ENCODE measurements at regions not wholly inside any gene's neighbourhood (a gene's known extent, or its start where the extent isn't known, plus 50 kb on each side); places are given as distances from the start of the nearest gene placed in this dataset.

- TF ChIP-seq POLR2A (IDR thresholded peaks at IDR 0.05) = no peak
- no peak for TF ChIP-seq CTCF (IDR thresholded peaks at IDR 0.05)
Observed at GRCh38 chr10:83943049-83943448, 196.3 kb upstream of the GHITM start.

Data from heart left ventricle (tissue), 13 donors.